Mesenchymal stem cell (in vitro differentiated cells and primary cell): ENCODE measurements at regions not wholly inside any gene's neighbourhood (a gene's known extent, or its start where the extent isn't known, plus 50 kb on each side); places are given as distances from the start of the nearest gene placed in this dataset.

Experiments
- DNase-seq: peaks from one replicate; pipeline ENCODE4 v3.0.0-alpha.2; 2013
- H2AFZ ChIP-seq: one replicate; pipeline ENCODE4 v1.6.1; 2013; ENCODE audit warnings: low read depth, mild to moderate bottlenecking, control low read depth, inconsistent platforms, low read length, moderate library complexity
- H2AK5ac ChIP-seq: 2 replicates; pipeline ENCODE4 v1.6.1; 2013; ENCODE audit warnings: low read length, moderate library complexity, mild to moderate bottlenecking, inconsistent platforms; ENCODE audit not compliant: severe bottlenecking
- H2BK120ac ChIP-seq: one replicate; pipeline ENCODE4 v1.6.1; 2013; ENCODE audit warnings: low read depth, mild to moderate bottlenecking, inconsistent platforms, low read length, moderate library complexity
- H2BK12ac ChIP-seq, 2 experiments: one replicate each; pipeline ENCODE4 v1.6.1; 2013; ENCODE audit warnings: inconsistent platforms in 2 of 2, low read length in 2 of 2, mild to moderate bottlenecking in 2 of 2, moderate library complexity in 2 of 2, control low read depth in 1 of 2
- H2BK15ac ChIP-seq: one replicate; pipeline ENCODE4 v1.6.1; 2013; ENCODE audit warnings: mild to moderate bottlenecking, low read depth, inconsistent platforms; ENCODE audit not compliant: poor library complexity, severe bottlenecking
- H2BK5ac ChIP-seq: 2 replicates; pipeline ENCODE4 v1.6.1; 2013; ENCODE audit warnings: low read depth, mild to moderate bottlenecking, low read length, control low read depth, inconsistent platforms; ENCODE audit not compliant: poor library complexity, severe bottlenecking
- H3K14ac ChIP-seq, 2 experiments: one replicate each; pipeline ENCODE4 v1.6.1; 2013; ENCODE audit warnings: inconsistent platforms in 2 of 2, low read length in 2 of 2, control low read depth in 1 of 2, mild to moderate bottlenecking in 1 of 2, moderate library complexity in 1 of 2
- H3K18ac ChIP-seq, 2 experiments: one replicate each; pipeline ENCODE4 v1.6.1; 2013; ENCODE audit warnings: inconsistent platforms in 2 of 2, low read length in 2 of 2, control low read depth in 1 of 2, low read depth in 1 of 2, mild to moderate bottlenecking in 1 of 2
- H3K23ac ChIP-seq, 2 experiments: one replicate each; pipeline ENCODE4 v1.6.1; 2013; ENCODE audit warnings: inconsistent platforms in 2 of 2, low read length in 2 of 2, mild to moderate bottlenecking in 2 of 2, moderate library complexity in 2 of 2, control low read depth in 1 of 2
- H3K27ac ChIP-seq: 2 replicates; pipeline ENCODE4 v1.5.1; 2013; ENCODE audit warnings: mild to moderate bottlenecking, moderate library complexity, low read length, control low read depth, inconsistent platforms; ENCODE audit not compliant: poor library complexity, severe bottlenecking
- H3K27me3 ChIP-seq, 2 experiments: 2 replicates each; pipeline versions ENCODE4 v1.6.1 to v1.7.0; 2013; ENCODE audit warnings: low read length in 2 of 2, mild to moderate bottlenecking in 2 of 2, moderate library complexity in 2 of 2, control low read depth in 1 of 2, inconsistent platforms in 1 of 2; ENCODE audit not compliant: control insufficient read depth in 1 of 2, insufficient read depth in 1 of 2
- H3K36me3 ChIP-seq, 2 experiments: 2 replicates each; pipeline versions ENCODE4 v1.6.1 to v1.7.0; 2013; ENCODE audit warnings: low read length in 2 of 2, control low read depth in 1 of 2, inconsistent platforms in 1 of 2, low read depth in 1 of 2, mild to moderate bottlenecking in 1 of 2; ENCODE audit not compliant: insufficient read depth in 2 of 2, control insufficient read depth in 1 of 2
- H3K4ac ChIP-seq, 2 experiments: one replicate each; pipeline ENCODE4 v1.6.1; 2013; ENCODE audit warnings: inconsistent platforms in 2 of 2, low read length in 2 of 2, mild to moderate bottlenecking in 2 of 2, moderate library complexity in 2 of 2, control low read depth in 1 of 2, low read depth in 1 of 2
- H3K4me1 ChIP-seq: 2 replicates; pipeline ENCODE4 v1.6.1; 2013; ENCODE audit warnings: low read depth, low read length, control low read depth; ENCODE audit not compliant: control insufficient read depth, insufficient read depth
- H3K4me2 ChIP-seq: 2 replicates; pipeline ENCODE4 v1.6.1; 2013; ENCODE audit warnings: low read length, mild to moderate bottlenecking, inconsistent platforms; ENCODE audit not compliant: poor library complexity, severe bottlenecking
- H3K4me3 ChIP-seq, 2 experiments: 2 replicates each; pipeline versions ENCODE4 v1.5.1 to v1.7.0; 2013; ENCODE audit warnings: low read length in 2 of 2, mild to moderate bottlenecking in 2 of 2, control low read depth in 1 of 2, low read depth in 1 of 2; ENCODE audit not compliant: insufficient read depth in 1 of 2
- H3K79me1 ChIP-seq: replicated peaks from 2 replicates; pipeline ENCODE4 v1.6.1; 2013; ENCODE audit warnings: mild to moderate bottlenecking, control low read depth, low read length, inconsistent platforms; ENCODE audit not compliant: poor library complexity, severe bottlenecking
- H3K9ac ChIP-seq: 2 replicates; pipeline ENCODE4 v1.7.0; 2013; ENCODE audit warnings: mild to moderate bottlenecking, low read length, moderate library complexity
- H3K9me3 ChIP-seq: 2 replicates; pipeline ENCODE4 v1.7.0; 2013; ENCODE audit warnings: mild to moderate bottlenecking, low read length; ENCODE audit not compliant: control insufficient read depth
- H4K8ac ChIP-seq: one replicate; pipeline ENCODE4 v1.6.1; 2013; ENCODE audit warnings: inconsistent platforms, mild to moderate bottlenecking, low read length, moderate library complexity
- H4K91ac ChIP-seq: one replicate; pipeline ENCODE4 v1.6.1; 2013; ENCODE audit warnings: mild to moderate bottlenecking, low read length, inconsistent platforms
- WGBS: methylation state at CpG from one replicate; pipeline ENCODE4 v1.1.7; 2013; ENCODE audit warnings: mixed read lengths; 5-methylcytosine and 5-hydroxymethylcytosine counted together

DNA sequence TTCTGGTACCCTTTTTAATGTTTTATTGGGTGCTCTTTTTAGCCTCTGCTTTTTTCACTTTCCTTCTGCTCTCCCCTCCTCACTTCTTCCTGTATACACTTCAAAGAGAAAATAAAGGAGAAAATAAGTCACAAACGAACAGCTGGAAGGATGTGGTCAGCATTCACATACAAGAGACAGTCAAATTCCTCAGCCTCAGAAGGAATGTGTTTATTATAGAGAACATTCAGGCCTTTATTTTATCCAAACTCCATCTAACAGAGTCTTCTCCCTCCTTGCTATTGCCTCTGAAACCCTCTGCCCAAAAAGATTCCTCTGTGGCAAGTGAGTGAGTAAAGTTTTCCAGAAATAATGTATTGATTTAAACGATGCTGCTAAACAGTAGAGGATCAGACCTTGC, 490.4 kb downstream of the FRK start:
- Histone ChIP-seq H4K91ac (no peak overlapping the region), H2AFZ (no peak overlapping the region), H3K14ac (no peak overlapping the region), H2AK5ac (no peak overlapping the region), H3K23ac (no peak overlapping the region), H3K4ac (no peak overlapping the region), H3K27ac (no peak overlapping the region), H2BK120ac (no peak overlapping the region), H3K4me3 (no peak overlapping the region), H2BK12ac (no peak overlapping the region), H3K36me3 (no peaks in the 10 kb centered on the region), H2BK5ac (no peak overlapping the region), H3K79me1 (no peaks in the 10 kb centered on the region), H3K4me2 (no peak overlapping the region), H2BK15ac (no peak overlapping the region), H4K8ac (no peak overlapping the region), H3K27me3 (no peaks in the 10 kb centered on the region), H3K4me1 (no peaks in the 10 kb centered on the region), H3K9me3 (no peaks in the 10 kb centered on the region), H3K9ac (no peak overlapping the region), H3K18ac (no peak overlapping the region)
- WGBS, result no CpG with 5 or more reads among the region's 2 CpGs
- peak; percentile 47 for DNase-seq

DNA sequence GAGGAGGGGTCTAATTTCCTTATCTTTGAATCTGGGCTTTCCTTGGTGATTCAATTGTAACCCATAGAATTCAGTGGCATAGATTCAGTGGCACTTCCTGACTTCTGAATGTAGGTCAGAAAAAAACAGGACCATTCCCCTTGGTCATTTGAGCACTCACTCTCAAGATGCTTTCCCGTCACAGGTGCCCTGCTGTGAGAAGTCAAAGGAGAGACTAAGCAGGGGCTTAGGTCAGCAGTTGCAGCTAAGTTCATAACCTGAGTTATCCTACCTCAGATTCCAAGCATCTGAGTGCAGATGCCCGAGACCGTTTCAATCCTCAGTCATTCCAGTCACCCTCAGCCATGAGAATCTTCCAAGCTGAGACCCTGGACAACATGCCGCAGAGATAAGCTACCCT, 506.6 kb downstream of the FRK start:
- H3K23ac ChIP-seq, result no peak overlapping the region
- H4K91ac ChIP-seq, result no peak overlapping the region
- no peak overlapping the region for H3K9ac ChIP-seq
- no peak overlapping the region for H3K18ac ChIP-seq
- no peak overlapping the region for H3K14ac ChIP-seq
- H2AK5ac ChIP-seq, result no peak overlapping the region
- no peak overlapping the region for H2BK12ac ChIP-seq
- no peak for DNase-seq
- no peak overlapping the region for H2BK5ac ChIP-seq
- no peak overlapping the region for H3K4me2 ChIP-seq
- H2BK15ac ChIP-seq, result no peak overlapping the region
- no peak overlapping the region for H3K4ac ChIP-seq
- no peak overlapping the region for H3K4me3 ChIP-seq
- H3K36me3 ChIP-seq, result no peaks in the 10 kb centered on the region
- H2AFZ ChIP-seq, result no peak overlapping the region
- H3K27me3 ChIP-seq, result no peaks in the 10 kb centered on the region
- H3K4me1 ChIP-seq, result no peaks in the 10 kb centered on the region
- 73% methylated on average over 3 of the region's 4 CpGs for WGBS
- H2BK120ac ChIP-seq, result no peak overlapping the region
- no peaks in the 10 kb centered on the region for H3K79me1 ChIP-seq
- no peak overlapping the region for H3K27ac ChIP-seq
- no peak overlapping the region for H4K8ac ChIP-seq
- H3K9me3 ChIP-seq, result no peaks in the 10 kb centered on the region

DNA sequence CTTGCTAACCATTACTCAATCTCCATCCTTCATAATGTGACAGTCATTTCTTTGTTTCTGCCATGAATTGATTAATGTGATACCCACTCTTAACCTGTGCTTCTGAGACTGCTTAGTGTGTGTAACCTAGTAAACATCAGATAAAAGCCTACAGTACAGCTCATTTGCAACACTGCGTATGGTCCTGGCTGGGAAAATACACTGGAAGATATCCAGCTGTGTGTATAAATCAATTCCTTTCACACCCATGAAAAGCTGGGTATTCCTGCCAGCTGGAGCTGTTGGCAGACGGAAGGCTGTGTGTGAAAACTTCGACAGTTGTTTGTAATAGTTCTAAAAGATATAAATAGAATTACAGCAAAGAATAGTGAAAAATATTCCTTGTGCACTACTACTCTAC, 509.2 kb downstream of the FRK start:
- H2AK5ac ChIP-seq, result no peak overlapping the region
- no peak overlapping the region for H2BK15ac ChIP-seq
- H2BK120ac ChIP-seq, result no peak overlapping the region
- no peak for DNase-seq
- H3K4ac ChIP-seq, result no peak overlapping the region
- no peak overlapping the region for H3K18ac ChIP-seq
- no peak overlapping the region for H3K9ac ChIP-seq
- WGBS, result no CpG with 5 or more reads among the region's 3 CpGs
- no peak overlapping the region for H3K23ac ChIP-seq
- H2BK12ac ChIP-seq, result no peak overlapping the region
- no peaks in the 10 kb centered on the region for H3K79me1 ChIP-seq
- H2AFZ ChIP-seq, result no peak overlapping the region
- H3K27ac ChIP-seq, result no peak overlapping the region
- H3K36me3 ChIP-seq, result no peaks in the 10 kb centered on the region
- H4K91ac ChIP-seq, result no peak overlapping the region
- no peaks in the 10 kb centered on the region for H3K27me3 ChIP-seq
- no peaks in the 10 kb centered on the region for H3K9me3 ChIP-seq
- no peak overlapping the region for H3K4me2 ChIP-seq
- no peak overlapping the region for H4K8ac ChIP-seq
- no peak overlapping the region for H2BK5ac ChIP-seq
- no peak overlapping the region for H3K14ac ChIP-seq
- H3K4me1 ChIP-seq, result no peaks in the 10 kb centered on the region
- no peak overlapping the region for H3K4me3 ChIP-seq

DNA sequence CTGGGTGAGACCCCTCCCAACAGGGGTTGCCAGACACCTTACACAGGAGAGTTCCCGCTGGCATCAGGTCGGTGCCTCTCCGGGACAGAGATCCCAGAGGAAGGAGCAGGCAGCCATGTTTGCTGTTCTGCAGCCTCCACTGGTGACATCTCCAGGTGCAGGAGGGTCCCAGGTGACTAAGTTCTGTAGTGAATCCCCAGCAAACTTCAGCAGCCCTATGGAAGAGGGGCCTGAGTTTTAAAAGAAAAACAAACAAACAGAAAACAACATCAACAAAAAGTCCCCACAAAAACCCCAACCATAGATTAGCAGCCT, 515.1 kb downstream of the FRK start:
- 58% methylated on average over 3 of the region's 3 CpGs for WGBS

More for the DNA sequence above, 515.1 kb downstream of the FRK start:
- Histone ChIP-seq H2AK5ac (no peak overlapping the region), H3K27ac (no peak overlapping the region), H3K4me2 (peak overlapping the region; percentile 28), H3K27me3 (no peaks in the 10 kb centered on the region), H2BK15ac (no peak overlapping the region), H3K14ac (no peak overlapping the region), H2BK5ac (no peak overlapping the region), H3K18ac (no peak overlapping the region), H4K91ac (no peak overlapping the region), H3K36me3 (no peaks in the 10 kb centered on the region), H3K4me3 (no peak overlapping the region), H3K79me1 (no peaks in the 10 kb centered on the region), H2AFZ (no peak overlapping the region), H3K4ac (no peak overlapping the region), H3K4me1 (peaks cover 10% of the 10 kb centered on the region), H4K8ac (no peak overlapping the region), H2BK12ac (no peak overlapping the region), H3K9me3 (no peaks in the 10 kb centered on the region), H3K9ac (no peak overlapping the region), H2BK120ac (no peak overlapping the region), H3K23ac (no peak overlapping the region)
- DNase-seq, result no peak
